Stimulated activated CD4-positive, alpha-beta T cell treated with anti-CD3 and anti-CD28 coated beads, Interleukin-1b, Interleukin-23, amount 100 ng/mL, for 4 hours (primary cell): ENCODE measurements at regions not wholly inside any gene's neighbourhood (a gene's known extent, or its start where the extent isn't known, plus 50 kb on each side); places are given as distances from the start of the nearest gene placed in this dataset.

ENCODE experiments used
- DNase-seq, 2 donors: peaks; one replicate each; pipeline ENCODE4 v3.0.0-alpha.2; 2020; ENCODE audit warnings: low read depth in 2 of 2

DNA sequence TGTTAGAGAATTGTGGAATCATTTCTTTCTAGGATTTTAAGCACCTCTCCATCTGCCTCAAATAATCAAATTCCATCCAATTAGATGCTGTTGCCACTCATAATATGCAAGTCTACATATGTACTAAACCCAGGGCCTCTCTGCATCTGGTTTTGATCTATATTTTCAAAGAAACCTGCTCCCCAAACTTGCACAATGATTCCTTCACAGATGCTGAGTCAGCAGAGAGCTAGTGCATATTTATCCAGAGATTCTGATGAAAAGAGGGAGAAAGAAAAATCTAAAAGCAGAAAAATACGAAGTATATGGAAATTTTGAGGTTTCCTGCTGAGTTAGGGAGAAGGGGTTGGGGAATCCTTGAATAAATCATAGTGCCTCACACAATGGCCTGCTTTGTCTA, 235.1 kb upstream of the RBFOX1 start:
- no peak for DNase-seq

DNA sequence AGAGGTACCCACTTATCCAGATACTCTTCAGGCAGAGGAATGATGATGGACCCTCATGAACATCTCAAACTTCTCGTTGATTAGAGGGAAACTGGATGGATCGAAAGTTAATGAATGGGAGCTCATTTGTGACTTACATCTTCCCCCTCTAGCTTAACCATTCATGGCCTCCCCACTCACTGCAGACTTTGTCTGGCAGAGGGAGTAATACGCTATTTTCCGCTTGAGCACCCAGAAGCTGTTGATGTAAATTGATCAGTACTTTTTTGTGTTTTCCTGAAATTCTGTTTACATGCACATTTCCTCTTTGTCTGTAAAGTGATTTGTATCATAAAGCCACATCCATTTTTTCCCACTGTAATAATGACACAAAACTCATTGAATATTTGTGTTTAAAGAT, 239.1 kb upstream of the RBFOX1 start:
- no peak for DNase-seq

GRCh38 chr16:7090628-7091115, 242.0 kb upstream of the RBFOX1 start:
- no peak for DNase-seq

DNA sequence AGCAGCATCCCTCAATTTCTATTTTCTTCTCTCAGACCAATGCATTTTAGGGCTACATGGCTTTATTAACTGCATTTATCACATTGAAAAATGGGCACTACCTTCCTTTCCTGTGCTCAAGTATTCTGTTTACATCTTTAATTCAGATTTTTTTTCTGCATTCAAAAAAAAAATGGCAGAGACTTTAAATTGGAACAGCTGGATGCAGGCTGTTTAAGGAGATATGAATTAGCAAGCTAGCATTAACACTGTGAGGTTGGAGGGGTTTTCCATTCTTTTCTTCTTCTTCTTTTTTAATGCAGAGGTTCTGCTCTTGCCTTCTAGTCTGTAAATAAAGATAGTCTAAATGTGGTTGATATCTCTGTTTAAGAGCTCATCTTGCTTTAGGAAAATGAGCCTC, 242.9 kb upstream of the RBFOX1 start:
- DNase-seq: no peak

GRCh38 chr16:7088711-7089110, 243.9 kb upstream of the RBFOX1 start:
- DNase-seq: no peak

- no peak for DNase-seq
Measured at GRCh38 chr16:7086822-7087616, 245.6 kb upstream of the RBFOX1 start.

GRCh38 chr16:7085776-7086175, 246.9 kb upstream of the RBFOX1 start:
- no peak for DNase-seq

- no peak for DNase-seq
Measured at GRCh38 chr16:7083096-7083495, 249.5 kb upstream of the RBFOX1 start.

DNA sequence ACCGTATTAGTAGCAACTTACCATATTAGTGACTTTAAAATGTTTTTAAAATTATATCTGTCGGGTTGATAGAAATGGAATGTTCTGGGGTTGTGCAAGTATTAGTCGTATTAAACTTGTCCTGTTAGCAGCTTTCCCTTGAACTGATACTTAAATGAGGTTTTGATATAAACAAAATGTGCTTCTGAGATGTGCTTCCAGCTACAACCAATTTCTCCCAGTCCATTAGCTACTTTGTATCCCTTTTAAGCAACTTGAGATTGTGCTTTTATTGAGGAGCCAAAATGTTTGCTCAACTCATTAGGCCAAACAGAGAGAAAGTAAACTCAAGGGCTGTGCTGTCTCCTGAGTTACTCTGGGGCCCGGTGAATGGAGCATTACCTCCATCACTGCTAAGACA, 255.0 kb upstream of the RBFOX1 start:
- no peak for DNase-seq

GRCh38 chr16:7074715-7075114, 257.9 kb upstream of the RBFOX1 start:
- DNase-seq: no peak

GRCh38 chr16:7057458-7057857, 275.2 kb upstream of the RBFOX1 start:
- DNase-seq: no peak

- DNase-seq: no peak
Measured at GRCh38 chr16:7055443-7055842, 277.2 kb upstream of the RBFOX1 start.

DNA sequence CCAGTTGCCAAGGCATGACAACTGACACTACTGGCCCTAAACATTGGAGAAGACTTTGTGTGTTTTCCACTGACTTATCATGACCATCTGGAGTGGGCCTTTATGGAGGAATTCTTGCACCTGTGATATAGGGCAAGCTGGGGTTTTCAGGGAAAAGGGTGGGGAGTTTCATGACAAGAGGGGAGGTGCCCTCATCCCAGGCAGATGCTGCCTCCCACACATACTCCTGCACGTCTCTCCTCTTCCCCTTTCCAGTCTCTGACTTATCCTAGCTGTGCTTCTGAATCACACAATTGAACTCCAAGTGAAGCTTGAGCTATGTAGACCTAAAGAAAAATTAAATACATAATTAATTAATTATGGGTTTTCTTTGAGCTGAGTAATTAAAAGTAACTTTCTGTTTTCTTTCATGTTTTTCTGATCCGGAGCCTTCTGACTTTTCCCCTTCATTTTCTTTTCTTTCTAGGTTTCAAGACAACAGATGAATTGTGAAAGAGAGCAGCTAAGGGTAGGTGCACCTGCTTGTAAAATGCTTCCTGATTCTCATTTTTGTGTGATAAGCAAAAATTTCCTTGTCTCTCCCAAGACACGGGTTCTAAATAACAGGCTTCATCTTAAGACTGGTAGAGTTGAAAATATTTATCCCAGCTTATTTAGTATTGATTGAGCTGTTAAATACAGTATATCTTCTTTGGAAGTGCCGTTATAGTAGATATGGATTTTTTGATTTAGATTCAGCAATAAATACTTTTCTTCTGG, 280.9 kb upstream of the RBFOX1 start:
- no peak for DNase-seq

GRCh38 chr16:7044331-7044730, 288.3 kb upstream of the RBFOX1 start:
- no peak for DNase-seq

DNA sequence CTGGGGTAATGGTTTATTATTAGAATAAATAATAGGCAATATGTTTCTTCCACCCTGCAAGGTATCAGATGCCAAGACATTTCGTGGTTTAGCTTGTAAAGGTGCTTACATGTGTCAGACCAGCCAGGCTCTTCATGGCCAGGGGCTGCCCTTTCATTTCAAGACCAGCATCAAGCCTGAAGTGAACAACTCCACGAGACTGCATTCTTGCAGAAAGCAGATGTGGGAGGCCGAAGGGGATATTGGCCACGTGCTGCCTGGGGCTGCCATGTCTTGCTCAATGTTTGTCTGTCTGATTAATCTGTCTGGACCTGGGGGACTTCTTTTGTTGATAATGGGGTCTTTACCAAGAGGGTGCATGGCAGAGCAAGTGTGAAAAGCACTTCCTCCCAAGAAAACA, 294.2 kb upstream of the RBFOX1 start:
- no peak for DNase-seq

GRCh38 chr16:7037495-7037894, 295.1 kb upstream of the RBFOX1 start:
- DNase-seq: no peak

- no peak for DNase-seq
Measured at GRCh38 chr16:7031031-7031430, 301.6 kb upstream of the RBFOX1 start.

DNA sequence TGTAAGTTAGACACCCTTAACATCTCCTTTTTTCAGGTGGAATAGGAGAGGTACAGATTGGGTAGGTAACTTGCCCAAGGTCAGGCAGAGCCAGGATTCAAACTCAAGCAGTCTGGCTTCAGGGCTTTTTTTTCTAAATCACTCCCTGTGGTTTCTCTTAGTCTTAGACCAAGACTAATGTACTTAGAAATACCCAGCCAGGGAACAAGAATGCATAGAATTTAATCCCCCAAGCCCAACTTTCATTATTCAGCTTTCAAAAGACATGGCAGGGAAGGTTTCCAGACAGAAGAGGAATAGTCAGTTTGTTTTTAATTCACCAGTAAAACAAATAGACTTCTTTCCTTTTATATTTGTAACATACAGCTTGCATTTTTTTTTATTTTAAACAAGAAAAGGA, 305.2 kb upstream of the RBFOX1 start:
- no peak for DNase-seq

- DNase-seq: no peak
Measured at GRCh38 chr16:7026639-7027038, 306.0 kb upstream of the RBFOX1 start.

GRCh38 chr16:7025616-7026190, 306.9 kb upstream of the RBFOX1 start:
- DNase-seq: no peak

GRCh38 chr16:7021653-7022275, 310.9 kb upstream of the RBFOX1 start:
- DNase-seq: no peak

DNA sequence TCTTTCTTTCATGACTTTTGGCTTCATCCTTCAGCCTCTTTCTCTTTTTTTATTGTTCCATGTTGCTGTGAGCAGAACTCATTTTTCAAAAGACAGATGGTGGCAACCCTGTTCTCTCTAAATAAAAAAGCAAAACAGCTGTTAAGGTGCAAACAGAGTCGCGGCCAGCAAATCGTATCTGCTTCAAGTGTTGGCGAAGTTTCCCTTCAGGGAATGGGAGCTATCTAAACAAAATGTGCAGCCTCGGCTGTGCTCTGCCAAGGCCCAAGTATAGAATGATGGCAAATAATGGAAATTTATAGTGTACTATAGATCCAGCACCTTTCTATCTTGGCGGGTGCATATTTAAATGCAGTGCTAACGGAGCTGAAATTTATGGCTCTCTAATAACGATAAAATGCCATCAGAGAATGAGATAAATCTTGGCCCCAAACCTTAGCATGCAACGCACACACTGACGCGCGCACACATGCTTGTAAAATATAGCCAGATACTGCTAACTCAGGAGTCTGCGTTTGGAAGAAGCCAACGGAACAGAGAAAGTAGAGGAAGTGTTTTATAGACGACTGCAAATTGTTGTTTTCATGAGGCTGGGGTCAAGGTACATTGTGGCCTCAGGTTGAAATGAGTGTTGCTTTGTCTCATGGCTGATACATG, 315.5 kb upstream of the RBFOX1 start:
- DNase-seq: no peak
